Keratinocyte (primary cell): ENCODE measurements at regions not wholly inside any gene's neighbourhood (a gene's known extent, or its start where the extent isn't known, plus 50 kb on each side); places are given as distances from the start of the nearest gene placed in this dataset.
"Not testable (repeated sequence)": the region's sequence is repeated elsewhere in the genome, so short reads cannot be mapped to it uniquely, and the experiment has no call there.

ENCODE experiments used
- CTCF ChIP-seq, 3 experiments: IDR thresholded peaks in 1 of 3; conservative IDR thresholded peaks in 1 of 3; optimal IDR thresholded peaks in 1 of 3; 2 replicates in 2 of 3; 3 replicates in 1 of 3; pipeline versions ENCODE3 to v1.5.1; 2011; ENCODE audit warnings: low read length in 3 of 3, mild to moderate bottlenecking in 3 of 3, moderate library complexity in 2 of 3, control low read depth in 1 of 3, inconsistent platforms in 1 of 3; ENCODE audit not compliant: insufficient read depth in 2 of 3; ENCODE audit errors: extremely low read depth in 1 of 3
- EZH2 ChIP-seq: IDR thresholded peaks from one replicate; pipeline ENCODE4 v1.6.1; 2012; ENCODE audit warnings: inconsistent platforms, mild to moderate bottlenecking, low read length, moderate library complexity

- TF ChIP-seq CTCF (optimal IDR thresholded peaks at IDR 0.05 in 1 of 3, IDR thresholded peaks at IDR 0.05 in 1 of 3, conservative IDR thresholded peaks at IDR 0.05 in 1 of 3; ENCODE audit: extremely low read depth in 1 of 3, insufficient read depth in 2 of 3, low read length in 3 of 3); EZH2: not testable (repeated sequence)
Measured at GRCh38 chr13:46457255-46457654, 70.2 kb upstream of the RUBCNL start.
